ENCODE measurements at regions not wholly inside any gene's neighbourhood (a gene's known extent, or its start where the extent isn't known, plus 50 kb on each side); places are given as distances from the start of the nearest gene placed in this dataset.

GRCh38 chr1:101605878-101606277 is 369.1 kb downstream of the S1PR1 start:
- no peak overlapping the region for H3K4me3 Mint-ChIP-seq
- H3K4me1 Mint-ChIP-seq (ENCODE audit: low read depth), result no peaks in the 10 kb centered on the region
- H3K36me3 Mint-ChIP-seq (ENCODE audit: low read depth), result no peaks in the 10 kb centered on the region
- H3K27me3 Mint-ChIP-seq (ENCODE audit: low read depth), result peaks cover 6% of the 10 kb centered on the region
- peaks cover 7% of the 10 kb centered on the region for H3K9me3 Mint-ChIP-seq
- H3K27ac Mint-ChIP-seq, result no peak overlapping the region

- Mint-ChIP-seq H3K9me3 (peaks cover 7% of the 10 kb centered on the region), H3K36me3 (ENCODE audit: low read depth) (no peaks in the 10 kb centered on the region), H3K4me1 (ENCODE audit: low read depth) (no peaks in the 10 kb centered on the region), H3K4me3 (no peak overlapping the region), H3K27me3 (ENCODE audit: low read depth) (peaks cover 3% of the 10 kb centered on the region), H3K27ac (no peak overlapping the region)
Observed at GRCh38 chr1:101613546-101613945, 376.7 kb downstream of the S1PR1 start.

DNA sequence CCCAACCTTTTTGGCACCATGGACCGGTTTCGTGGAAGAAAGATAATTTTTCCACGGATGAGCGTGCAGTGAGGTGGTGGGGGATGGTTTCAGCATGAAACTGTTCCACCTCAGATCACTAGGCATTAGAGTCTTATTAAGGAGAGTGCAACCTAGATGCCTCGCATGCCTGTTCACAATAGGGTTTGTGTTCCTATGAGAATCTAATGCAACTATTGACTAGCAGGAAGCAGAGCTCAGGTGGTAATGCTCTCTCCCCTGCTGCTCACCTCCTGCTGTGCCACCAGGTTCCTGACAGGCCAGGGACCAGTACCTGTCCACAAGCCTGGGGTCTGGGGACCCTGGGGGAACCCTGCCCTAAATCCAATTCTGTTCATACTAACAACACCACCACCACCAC is 377.8 kb downstream of the OLFM3 start:
- no peak overlapping the region for H3K27ac Mint-ChIP-seq
- no peaks in the 10 kb centered on the region for H3K36me3 Mint-ChIP-seq (ENCODE audit: low read depth)
- no peaks in the 10 kb centered on the region for H3K27me3 Mint-ChIP-seq (ENCODE audit: low read depth)
- no peaks in the 10 kb centered on the region for H3K4me1 Mint-ChIP-seq (ENCODE audit: low read depth)
- H3K9me3 Mint-ChIP-seq, result no peaks in the 10 kb centered on the region
- H3K4me3 Mint-ChIP-seq, result no peak overlapping the region

- H3K27me3 Mint-ChIP-seq (ENCODE audit: low read depth), result no peaks in the 10 kb centered on the region
- no peaks in the 10 kb centered on the region for H3K9me3 Mint-ChIP-seq
- H3K27ac Mint-ChIP-seq, result no peak overlapping the region
- no peak overlapping the region for H3K4me3 Mint-ChIP-seq
- H3K4me1 Mint-ChIP-seq (ENCODE audit: low read depth), result no peaks in the 10 kb centered on the region
- H3K36me3 Mint-ChIP-seq (ENCODE audit: low read depth), result no peaks in the 10 kb centered on the region
Observed at GRCh38 chr1:101632548-101633272, 364.0 kb downstream of the OLFM3 start.

- Mint-ChIP-seq H3K4me3 (no peak overlapping the region), H3K36me3 (ENCODE audit: low read depth) (no peaks in the 10 kb centered on the region), H3K27me3 (ENCODE audit: low read depth) (no peaks in the 10 kb centered on the region), H3K4me1 (ENCODE audit: low read depth) (no peaks in the 10 kb centered on the region), H3K9me3 (no peaks in the 10 kb centered on the region), H3K27ac (no peak overlapping the region)
Observed at GRCh38 chr1:101645810-101646209, 350.9 kb downstream of the OLFM3 start.

DNA sequence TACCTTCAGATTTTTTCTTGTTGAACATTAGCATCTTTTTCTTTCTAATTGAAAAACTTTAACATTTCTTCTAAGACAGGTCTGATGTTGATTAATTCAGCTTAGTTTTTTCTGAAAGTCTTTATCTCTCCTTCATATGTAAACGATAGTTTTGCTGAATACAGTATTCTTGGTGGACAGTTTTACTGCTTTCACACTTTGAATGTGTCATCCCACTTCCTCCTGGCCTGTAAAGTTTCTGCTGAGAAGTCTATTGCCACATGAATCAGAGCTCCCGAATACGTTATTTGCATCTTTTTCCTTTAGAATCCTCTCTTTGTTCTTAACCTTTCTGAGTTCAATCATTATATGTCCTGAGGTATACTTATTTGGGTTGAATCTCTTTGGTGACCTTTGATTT is 344.2 kb downstream of the OLFM3 start:
- Mint-ChIP-seq H3K4me1 (ENCODE audit: low read depth) (no peaks in the 10 kb centered on the region), H3K27me3 (ENCODE audit: low read depth) (no peaks in the 10 kb centered on the region), H3K4me3 (no peak overlapping the region), H3K27ac (no peak overlapping the region), H3K9me3 (peaks cover 10% of the 10 kb centered on the region), H3K36me3 (ENCODE audit: low read depth) (no peaks in the 10 kb centered on the region)

GRCh38 chr1:101653482-101653946 is 343.2 kb downstream of the OLFM3 start:
- Mint-ChIP-seq H3K27ac (no peak overlapping the region), H3K4me3 (no peak overlapping the region), H3K4me1 (ENCODE audit: low read depth) (no peaks in the 10 kb centered on the region), H3K36me3 (ENCODE audit: low read depth) (no peaks in the 10 kb centered on the region), H3K9me3 (peaks cover 10% of the 10 kb centered on the region), H3K27me3 (ENCODE audit: low read depth) (no peaks in the 10 kb centered on the region)

GRCh38 chr1:101664726-101665125 is 332.0 kb downstream of the OLFM3 start:
- no peak overlapping the region for H3K4me3 Mint-ChIP-seq
- H3K4me1 Mint-ChIP-seq (ENCODE audit: low read depth), result no peaks in the 10 kb centered on the region
- no peak overlapping the region for H3K27ac Mint-ChIP-seq
- H3K27me3 Mint-ChIP-seq (ENCODE audit: low read depth), result no peaks in the 10 kb centered on the region
- no peaks in the 10 kb centered on the region for H3K36me3 Mint-ChIP-seq (ENCODE audit: low read depth)
- peaks cover 14% of the 10 kb centered on the region for H3K9me3 Mint-ChIP-seq

DNA sequence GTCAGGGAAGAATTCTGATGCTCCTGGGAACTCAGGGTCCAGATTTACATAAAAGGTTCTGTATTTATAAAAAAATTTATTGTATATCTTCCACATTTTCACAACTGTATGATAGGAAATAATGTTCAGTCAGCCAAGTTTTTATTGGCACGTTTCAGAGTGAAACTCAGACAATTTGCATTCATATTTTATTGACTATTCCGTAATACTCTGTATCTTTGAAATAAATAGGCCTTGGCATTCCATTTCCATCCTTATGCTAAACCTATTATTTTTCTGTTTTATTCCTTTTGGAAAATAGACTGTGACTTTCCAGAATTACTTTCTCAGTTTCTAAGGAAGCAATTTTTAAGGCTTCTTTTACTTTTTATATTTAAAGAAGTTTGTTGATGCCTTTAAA is 329.0 kb downstream of the OLFM3 start:
- H3K27ac Mint-ChIP-seq, result no peak overlapping the region
- H3K9me3 Mint-ChIP-seq, result peaks cover 4% of the 10 kb centered on the region
- H3K36me3 Mint-ChIP-seq (ENCODE audit: low read depth), result no peaks in the 10 kb centered on the region
- H3K4me1 Mint-ChIP-seq (ENCODE audit: low read depth), result no peaks in the 10 kb centered on the region
- H3K27me3 Mint-ChIP-seq (ENCODE audit: low read depth), result no peaks in the 10 kb centered on the region
- no peak overlapping the region for H3K4me3 Mint-ChIP-seq

GRCh38 chr1:101683136-101683535 is 313.6 kb downstream of the OLFM3 start:
- Mint-ChIP-seq H3K4me3 (no peak overlapping the region), H3K9me3 (no peaks in the 10 kb centered on the region), H3K27ac (no peak overlapping the region), H3K4me1 (ENCODE audit: low read depth) (no peaks in the 10 kb centered on the region), H3K27me3 (ENCODE audit: low read depth) (no peaks in the 10 kb centered on the region), H3K36me3 (ENCODE audit: low read depth) (no peaks in the 10 kb centered on the region)

GRCh38 chr1:101683561-101683960 is 313.2 kb downstream of the OLFM3 start:
- Mint-ChIP-seq H3K4me3 (no peak overlapping the region), H3K27ac (no peak overlapping the region), H3K9me3 (no peaks in the 10 kb centered on the region), H3K36me3 (ENCODE audit: low read depth) (no peaks in the 10 kb centered on the region), H3K4me1 (ENCODE audit: low read depth) (no peaks in the 10 kb centered on the region), H3K27me3 (ENCODE audit: low read depth) (no peaks in the 10 kb centered on the region)

GRCh38 chr1:101697072-101697471 is 299.7 kb downstream of the OLFM3 start:
- Mint-ChIP-seq H3K4me1 (ENCODE audit: low read depth) (no peaks in the 10 kb centered on the region), H3K36me3 (ENCODE audit: low read depth) (no peaks in the 10 kb centered on the region), H3K27me3 (ENCODE audit: low read depth) (no peaks in the 10 kb centered on the region), H3K9me3 (no peaks in the 10 kb centered on the region), H3K4me3 (no peak overlapping the region), H3K27ac (no peak overlapping the region)

DNA sequence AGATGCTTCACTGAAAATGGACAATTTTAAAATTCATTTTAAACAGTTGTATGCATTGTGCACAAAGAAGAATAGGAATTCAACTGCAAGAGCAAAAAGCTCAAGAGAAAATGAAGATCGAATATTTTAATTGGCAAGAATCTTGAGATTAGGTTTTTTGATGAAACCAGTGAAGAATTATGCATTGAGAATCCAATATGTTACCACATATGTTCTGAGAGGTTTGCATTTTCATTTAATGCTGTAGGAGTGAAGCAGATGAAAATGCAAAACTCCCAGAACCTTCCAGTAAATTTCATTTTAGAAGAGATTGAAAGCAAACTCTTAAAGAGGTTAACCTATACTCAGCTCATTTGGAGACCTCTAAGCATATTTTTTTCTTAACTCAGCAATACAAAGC is 298.0 kb downstream of the OLFM3 start:
- Mint-ChIP-seq H3K9me3 (no peaks in the 10 kb centered on the region), H3K4me3 (no peak overlapping the region), H3K4me1 (ENCODE audit: low read depth) (no peaks in the 10 kb centered on the region), H3K27me3 (ENCODE audit: low read depth) (no peaks in the 10 kb centered on the region), H3K27ac (no peak overlapping the region), H3K36me3 (ENCODE audit: low read depth) (no peaks in the 10 kb centered on the region)

GRCh38 chr1:101704895-101705294 is 291.8 kb downstream of the OLFM3 start:
- no peaks in the 10 kb centered on the region for H3K9me3 Mint-ChIP-seq
- no peak overlapping the region for H3K4me3 Mint-ChIP-seq
- H3K36me3 Mint-ChIP-seq (ENCODE audit: low read depth), result no peaks in the 10 kb centered on the region
- no peak overlapping the region for H3K27ac Mint-ChIP-seq
- H3K27me3 Mint-ChIP-seq (ENCODE audit: low read depth), result no peaks in the 10 kb centered on the region
- H3K4me1 Mint-ChIP-seq (ENCODE audit: low read depth), result no peaks in the 10 kb centered on the region

GRCh38 chr1:101706366-101706765 is 290.4 kb downstream of the OLFM3 start:
- H3K27ac Mint-ChIP-seq, result no peak overlapping the region
- H3K9me3 Mint-ChIP-seq, result no peaks in the 10 kb centered on the region
- no peaks in the 10 kb centered on the region for H3K4me1 Mint-ChIP-seq (ENCODE audit: low read depth)
- H3K4me3 Mint-ChIP-seq, result no peak overlapping the region
- H3K27me3 Mint-ChIP-seq (ENCODE audit: low read depth), result no peaks in the 10 kb centered on the region
- no peaks in the 10 kb centered on the region for H3K36me3 Mint-ChIP-seq (ENCODE audit: low read depth)

- no peaks in the 10 kb centered on the region for H3K36me3 Mint-ChIP-seq (ENCODE audit: low read depth)
- no peaks in the 10 kb centered on the region for H3K9me3 Mint-ChIP-seq
- H3K4me1 Mint-ChIP-seq (ENCODE audit: low read depth), result no peaks in the 10 kb centered on the region
- no peak overlapping the region for H3K27ac Mint-ChIP-seq
- H3K27me3 Mint-ChIP-seq (ENCODE audit: low read depth), result no peaks in the 10 kb centered on the region
- H3K4me3 Mint-ChIP-seq, result no peak overlapping the region
Observed at GRCh38 chr1:101709721-101710120, 287.0 kb downstream of the OLFM3 start.
